ACHN (cell line): ENCODE measurements at regions not wholly inside any gene's neighbourhood (a gene's known extent, or its start where the extent isn't known, plus 50 kb on each side); places are given as distances from the start of the nearest gene placed in this dataset.

Experiments used
- DNase-seq: peaks from one replicate; pipeline ENCODE4 v3.0.0-alpha.2; 2015
- in situ Hi-C: cut with HindIII; loops from 2 replicates; pipeline ENCODE4 v1.10.0; 2017; ENCODE audit warnings: low sequenced_read_pairs, low pct_ligation_motif_present, low pct_unique_long_range_greater_than_20kb

- no peak for DNase-seq
- in situ Hi-C loops: no loop called here
Measured at GRCh38 chr15:100775581-100776185, 103.9 kb upstream of the ALDH1A3 start.

DNA sequence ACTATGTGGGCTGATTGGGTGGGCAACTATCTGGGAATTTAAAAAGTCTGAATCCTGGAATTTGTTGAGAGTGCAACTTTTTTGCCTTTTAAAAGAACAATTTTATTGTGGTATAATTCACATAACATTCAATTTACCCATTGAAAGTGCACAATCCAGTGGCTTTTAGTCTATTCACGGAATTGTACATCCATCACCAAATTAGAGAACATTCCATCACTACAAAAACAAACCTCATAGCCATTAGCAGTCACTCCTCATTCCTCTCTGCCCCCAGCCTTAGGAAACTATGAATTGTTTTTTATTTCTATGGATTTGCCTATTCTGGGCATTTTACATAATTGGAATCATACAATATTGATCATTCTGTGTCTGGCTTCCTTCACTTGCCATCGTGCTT is 101.8 kb upstream of the ALDH1A3 start:
- in situ Hi-C loops: no loop called here

GRCh38 chr15:100778831-100779288 is 100.8 kb upstream of the ALDH1A3 start:
- no peak for DNase-seq
- in situ Hi-C loops: no loop called here

More for the DNA sequence above, 101.8 kb upstream of the ALDH1A3 start:
- DNase-seq: no peak

DNA sequence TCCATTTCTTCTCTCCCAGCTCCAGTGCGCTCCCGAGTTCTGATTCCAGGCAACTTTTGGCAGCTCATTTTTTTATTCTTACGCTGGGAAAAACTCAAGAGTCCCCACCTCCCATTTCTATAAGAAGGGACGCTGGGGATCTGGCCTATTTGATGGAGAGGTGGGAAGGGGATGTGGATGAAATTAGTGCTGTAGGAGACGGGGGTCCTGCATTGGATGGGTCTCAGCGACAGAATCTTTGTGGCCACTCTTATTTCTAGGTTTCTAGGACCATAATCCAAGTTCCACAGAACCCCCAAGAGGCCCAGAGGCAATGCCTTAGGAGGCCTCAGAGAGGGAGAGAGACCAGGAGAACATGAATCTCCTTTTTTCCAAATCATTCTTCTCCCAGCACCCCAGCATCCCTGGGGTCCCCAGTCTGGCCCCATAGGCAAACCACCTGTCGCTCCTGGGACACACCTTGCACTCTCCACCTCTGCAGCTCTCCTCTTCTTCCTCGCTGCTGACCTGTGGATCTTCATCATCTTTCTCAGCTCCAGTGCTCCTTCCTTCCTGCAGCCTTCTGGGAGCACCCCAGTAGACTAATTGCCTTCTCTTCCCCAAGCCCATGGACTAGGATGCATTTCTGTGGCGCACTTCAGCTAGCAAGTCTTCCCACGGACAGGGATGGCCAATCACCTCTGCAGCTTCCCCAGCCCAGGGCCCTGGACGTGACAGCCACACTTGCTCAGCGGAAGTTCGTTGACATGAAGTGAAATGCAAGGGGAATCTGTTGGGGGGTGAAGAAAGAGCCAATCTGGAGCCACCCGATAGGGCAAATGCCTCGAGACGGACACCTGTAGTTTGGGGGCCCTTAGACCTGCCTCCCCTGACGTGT is 100.1 kb upstream of the ALDH1A3 start:
- in situ Hi-C loops: no loop called here
- no peak for DNase-seq

- in situ Hi-C loops: no loop called here
- no peak for DNase-seq
Measured at GRCh38 chr15:100780208-100780800, 99.3 kb upstream of the ALDH1A3 start.

DNA sequence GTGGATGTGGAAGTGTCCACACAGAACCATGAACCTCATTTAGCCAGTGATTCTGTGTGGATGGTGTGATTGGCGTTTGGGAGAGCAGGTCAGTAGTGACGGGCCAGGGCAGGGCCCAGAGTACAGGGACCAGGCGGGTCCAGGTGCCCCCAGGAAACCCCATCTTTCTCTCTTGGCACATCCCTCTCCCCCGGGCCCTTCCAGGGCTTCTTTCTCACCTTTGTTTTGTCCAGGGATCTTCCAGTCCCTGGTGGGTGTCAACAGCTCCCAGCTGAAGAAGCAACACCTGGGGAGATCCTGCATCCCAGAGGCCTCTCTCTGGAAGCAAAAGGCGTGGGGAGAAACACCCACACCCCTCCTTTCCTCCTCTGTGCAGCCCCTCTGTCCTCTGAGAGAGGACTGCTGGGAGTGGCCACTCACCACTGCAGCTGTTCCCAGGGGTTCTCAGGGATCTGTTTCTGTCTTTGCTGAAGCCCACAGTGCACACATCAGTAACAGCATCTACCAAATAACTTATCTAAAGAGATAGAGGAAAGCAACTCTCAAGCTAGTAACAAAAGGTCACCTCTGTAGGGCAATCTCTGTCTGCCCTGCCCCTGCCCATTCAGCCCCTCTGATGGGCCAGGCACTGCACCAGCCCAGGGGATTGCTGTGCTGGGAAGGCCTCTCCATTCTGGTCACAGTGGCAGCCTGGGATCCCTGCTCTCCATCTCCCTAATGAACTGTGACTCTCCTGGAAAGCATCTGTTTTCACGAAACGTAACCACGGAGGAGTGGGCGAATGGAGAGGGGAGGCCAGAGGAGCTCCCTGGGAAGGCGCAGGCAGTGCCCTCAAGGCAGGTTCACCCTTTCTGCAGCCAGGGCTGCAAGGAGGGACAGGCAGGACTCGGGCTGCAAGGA is 98.3 kb upstream of the ALDH1A3 start:
- DNase-seq: no peak
- in situ Hi-C loops: no loop called here

DNA sequence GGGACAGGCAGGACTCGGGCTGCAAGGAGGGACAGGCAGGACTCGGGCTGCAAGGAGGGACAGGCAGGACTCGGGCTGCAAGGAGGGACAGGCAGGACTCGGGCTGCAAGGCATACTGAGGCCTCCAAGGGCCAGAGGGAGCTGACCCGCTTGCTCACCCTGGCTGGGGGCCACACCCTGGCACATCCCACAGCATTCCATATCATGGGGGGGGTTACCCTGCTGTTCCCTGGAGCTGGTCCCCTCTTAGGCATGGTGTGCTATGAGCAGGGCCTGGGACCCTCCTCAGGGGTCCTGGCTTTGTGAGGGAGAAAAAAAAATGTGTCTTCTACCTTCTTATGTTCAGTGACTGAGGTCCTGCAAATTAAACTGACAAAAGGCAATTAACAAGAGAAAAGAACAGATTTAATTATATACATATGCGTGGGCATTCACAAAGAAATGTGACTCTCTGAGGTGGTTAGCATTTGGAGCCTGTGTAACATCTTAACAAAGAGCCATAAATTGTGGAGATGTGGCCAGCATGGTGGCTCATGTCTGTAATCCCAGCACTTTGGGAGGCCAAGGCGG is 97.6 kb upstream of the ALDH1A3 start:
- in situ Hi-C loops: no loop called here

DNA sequence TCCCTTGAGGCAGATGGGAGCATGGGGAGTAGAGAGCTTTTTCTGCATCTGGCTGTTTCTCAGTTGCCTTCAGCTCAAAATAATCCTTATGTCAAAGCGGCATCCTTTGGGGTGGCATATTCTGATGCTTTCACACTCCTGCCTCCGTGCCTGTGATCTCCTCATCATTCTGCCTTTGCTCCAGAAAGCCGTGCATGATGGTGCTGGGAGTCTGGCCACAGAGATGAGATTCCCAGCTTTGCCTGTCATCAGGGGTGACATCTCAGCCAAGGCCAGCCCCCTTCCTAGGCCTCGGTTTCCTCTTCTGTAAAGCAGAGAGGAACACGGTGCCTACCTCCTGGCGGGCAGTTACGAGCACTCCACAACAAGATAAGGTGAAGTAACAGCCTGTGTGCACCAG is 96.3 kb upstream of the ALDH1A3 start:
- in situ Hi-C loops: no loop called here
- DNase-seq: no peak

More for the DNA sequence above, 97.6 kb upstream of the ALDH1A3 start:
- no peak for DNase-seq

DNA sequence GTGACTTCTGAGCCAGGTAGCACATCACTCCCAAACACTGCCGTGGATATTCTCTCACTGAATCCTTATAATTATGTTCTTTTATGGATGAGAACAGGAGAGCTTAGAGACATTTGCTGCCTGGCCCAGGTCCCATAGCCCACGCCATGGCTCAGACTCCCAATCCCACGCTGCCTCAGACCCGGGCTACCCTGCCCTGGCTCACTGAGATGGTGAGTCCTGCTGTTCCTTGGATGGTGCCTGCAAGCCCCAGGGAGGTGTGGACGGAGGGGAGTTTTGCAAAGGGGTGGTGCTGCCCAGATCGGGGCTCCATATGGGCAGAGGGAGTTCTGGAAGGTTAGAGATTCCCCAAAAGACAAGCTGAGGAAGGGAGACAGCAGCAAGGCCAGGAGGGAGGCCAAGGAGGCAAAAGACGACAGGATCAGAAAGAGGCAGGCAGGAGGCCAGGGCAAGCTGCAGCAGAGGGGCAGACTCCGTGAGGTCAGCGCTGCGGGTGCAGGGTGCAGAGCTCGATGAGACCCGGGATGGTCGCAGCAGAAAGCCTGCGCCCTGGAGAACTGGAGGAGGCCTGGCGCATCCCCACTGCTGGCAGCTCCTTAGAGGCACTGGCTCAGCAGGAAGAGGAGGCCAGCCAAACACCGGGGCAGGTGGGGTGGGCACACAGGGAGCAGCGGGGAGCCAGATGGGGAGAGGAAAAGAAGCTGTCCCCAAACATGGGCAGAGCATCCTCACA is 95.7 kb upstream of the ALDH1A3 start:
- DNase-seq: no peak
- in situ Hi-C loops: no loop called here

DNA sequence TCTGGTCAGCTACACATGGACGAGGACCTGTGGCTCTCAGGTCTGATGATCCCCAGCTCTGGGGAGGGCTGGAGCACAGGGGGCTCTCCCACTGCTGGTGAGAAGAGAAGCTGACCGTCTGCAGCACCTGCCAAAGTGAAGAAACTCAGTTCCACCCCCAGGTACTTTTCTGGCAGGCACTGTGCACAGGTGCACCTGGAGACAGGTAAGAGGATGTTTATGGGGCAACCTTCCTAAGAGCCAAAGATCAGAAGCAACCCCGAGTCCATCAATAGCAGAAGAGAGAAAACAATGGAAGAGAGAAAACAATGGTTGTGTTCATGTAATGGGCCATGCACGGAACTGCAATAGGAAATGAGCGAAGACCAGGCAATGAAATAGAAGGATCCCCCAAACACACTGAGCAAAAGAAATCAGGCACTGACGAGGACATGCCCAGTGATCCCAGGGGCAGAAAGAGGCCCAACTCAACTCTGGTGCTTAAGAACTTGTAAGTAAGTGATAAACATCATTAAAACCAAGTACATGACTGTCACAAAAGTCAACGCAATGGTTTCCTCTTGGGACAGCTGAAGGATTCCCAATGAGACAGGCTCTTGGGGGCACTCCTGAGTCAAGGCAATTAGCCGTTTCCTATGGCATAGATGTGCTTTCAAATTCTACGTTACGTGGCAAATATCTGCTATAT is 95.0 kb upstream of the ALDH1A3 start:
- in situ Hi-C loops: no loop called here
- DNase-seq: no peak

GRCh38 chr15:100785181-100786138 is 94.2 kb upstream of the ALDH1A3 start:
- no peak for DNase-seq
- in situ Hi-C loops: no loop called here

GRCh38 chr15:100786139-100786531 is 93.5 kb upstream of the ALDH1A3 start:
- DNase-seq: no peak
- in situ Hi-C loops: no loop called here

- DNase-seq: no peak
- in situ Hi-C loops: no loop called here
Measured at GRCh38 chr15:100786901-100787566, 92.6 kb upstream of the ALDH1A3 start.

DNA sequence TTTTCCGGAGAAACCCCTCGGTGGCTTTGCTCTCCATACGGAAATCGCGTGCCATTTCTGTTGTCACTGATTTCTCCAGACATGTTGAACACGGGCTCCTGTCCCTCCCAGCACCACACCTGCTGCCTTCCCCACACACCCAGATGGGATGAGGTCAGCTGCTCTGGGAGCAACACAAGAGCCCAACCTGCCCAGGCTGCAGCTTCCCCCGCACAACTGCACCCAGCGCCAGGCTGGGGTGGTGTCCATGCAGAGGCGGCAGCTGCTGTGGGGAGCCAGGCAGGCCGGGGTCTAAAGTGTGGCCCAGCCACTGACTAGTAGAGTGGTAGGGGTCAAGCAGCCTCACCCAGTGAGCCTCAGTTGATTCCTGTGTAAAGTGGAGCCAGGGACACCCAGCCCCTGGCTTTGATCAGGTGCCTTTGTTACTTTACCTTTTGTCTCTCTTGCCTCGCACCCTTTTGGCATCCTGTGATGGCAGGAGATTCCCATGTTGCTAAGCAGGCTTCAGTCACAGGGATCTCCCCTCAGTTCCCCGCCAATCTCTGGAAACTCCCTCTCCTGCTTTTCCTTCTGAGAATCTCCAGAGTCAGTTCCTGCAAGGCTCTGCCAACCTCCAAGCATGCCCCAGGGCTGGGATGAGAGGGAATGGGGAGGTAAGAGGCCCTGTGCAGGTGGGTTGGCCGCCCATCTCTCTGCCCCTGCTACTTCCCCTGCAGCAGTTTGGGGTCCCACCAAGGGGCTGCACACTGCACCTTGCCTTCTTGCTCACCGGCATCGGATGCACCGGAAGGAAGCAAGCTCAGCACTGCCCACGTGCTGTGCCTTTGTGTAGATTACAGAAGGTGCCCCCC is 91.8 kb upstream of the ALDH1A3 start:
- DNase-seq: no peak
- in situ Hi-C loops: no loop called here
